Ovary (tissue), 7 donors: ENCODE measurements at regions not wholly inside any gene's neighbourhood (a gene's known extent, or its start where the extent isn't known, plus 50 kb on each side); places are given as distances from the start of the nearest gene placed in this dataset.

Source experiments
- DNase-seq, 5 donors: peaks; one replicate each; pipeline ENCODE4 v3.0.0-alpha.2; 2019 to 2020
- H3K27ac ChIP-seq, 2 donors: fragments of 200-600 bp; one replicate each; pipeline versions ENCODE4 v1.5.1 to v1.8.0; 2019 to 2022
- H3K27me3 ChIP-seq: fragments of 200-600 bp; one replicate; pipeline ENCODE4 v1.8.0; 2022
- H3K36me3 ChIP-seq: fragments of 200-600 bp; sonication (generic); one replicate; pipeline ENCODE4 v1.5.1; 2019
- H3K4me1 ChIP-seq: one replicate; pipeline ENCODE4 v1.8.1; 2013; ENCODE audit warnings: mild to moderate bottlenecking, moderate library complexity; ENCODE audit not compliant: insufficient read depth
- H3K4me3 ChIP-seq: fragments of 200-600 bp; sonication (generic); one replicate; pipeline ENCODE4 v1.5.1; 2017
- H3K9me3 ChIP-seq, 2 donors: fragments of 200-600 bp in 1 of 2; sonication (generic) in 1 of 2; one replicate each; pipeline versions ENCODE4 v1.5.1 to v1.8.1; 2013 to 2019; ENCODE audit warnings: mild to moderate bottlenecking in 1 of 2, moderate library complexity in 1 of 2
- EP300 ChIP-seq: sonication (generic); formaldehyde crosslinking; IDR thresholded peaks from one replicate; pipeline ENCODE4 v1.6.1; 2017; ENCODE audit warnings: antibody characterized with exemption
- POLR2A ChIP-seq: fragments of 450-650 bp; IDR thresholded peaks from one replicate; pipeline ENCODE4 v1.6.1; 2017; ENCODE audit warnings: antibody characterized with exemption, mild to moderate bottlenecking, moderate library complexity
- WGBS, 3 donors: extraction: QIAGEN DNeasy Blood & Tissue Kit in 1 of 3; methylation state at CpG; one replicate each; pipeline versions ENCODE4 v1.1.5 to v1.1.7; 2013 to 2017; 5-methylcytosine and 5-hydroxymethylcytosine counted together
- intact Hi-C, 4 donors: fragments of 100-400 bp; cut with DNase I; formaldehyde crosslinking; loops; one replicate each; pipeline versions ENCODE4 v1.11.0 to v1.15.1; 2022 to 2023
- TF ChIP-seq, protein P1 (sequence below), 3 donors: fragments of 450-650 bp in 2 of 3; fragments of 200-600 bp in 1 of 3; IDR thresholded peaks; one replicate each; pipeline versions ENCODE4 v1.5.1 to v1.8.0; 2016 to 2022; ENCODE audit warnings: antibody characterized with exemption in 3 of 3, mild to moderate bottlenecking in 1 of 3
- donor health status: DM: no; HTN: no; CAD: no; lungs with moderate emphysema.
- donor health status: DM: no; HTN: no; CAD: no.
- donor health status: Bipolar disorder and iron deficiency.
- donor health status: DM: no; HTN: no; CAD: no.
- donor health status: DM: yes; HTN: yes; CAD: no.

DNA sequence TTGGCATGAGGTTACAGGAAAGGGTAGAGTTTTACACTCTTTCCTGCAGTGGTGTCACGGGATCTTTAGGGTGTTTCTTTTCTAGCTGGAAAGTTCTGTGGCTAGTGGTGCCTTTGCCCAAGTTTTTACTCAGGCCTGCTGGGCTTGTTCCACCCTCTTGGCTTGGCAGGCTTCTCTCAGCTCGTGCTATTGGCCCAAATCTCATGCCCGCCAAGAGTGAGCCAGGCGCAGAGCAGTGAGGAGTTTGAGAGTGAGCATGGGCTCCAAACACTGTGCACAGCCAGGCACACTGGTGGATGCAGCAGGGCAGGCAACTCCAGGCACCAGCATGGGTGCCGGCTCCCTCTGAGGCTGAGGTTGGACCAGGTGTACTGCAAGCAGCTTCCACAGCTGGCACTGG, 206.5 kb downstream of the SAMD5 start:
- intact Hi-C loops = no loop called here
- Histone ChIP-seq H3K4me1 (no peaks in the 10 kb centered on the region), H3K27ac (no peak overlapping the region), H3K36me3 (no peaks in the 10 kb centered on the region), H3K4me3 (no peak overlapping the region), H3K27me3 (no peaks in the 10 kb centered on the region), H3K9me3 (no peaks in the 10 kb centered on the region)
- 91 to 100% (median 96%) methylated on average over 5 of the region's 5 CpGs for WGBS, 3 donors
- no peak for DNase-seq
- TF ChIP-seq, protein P1, sequence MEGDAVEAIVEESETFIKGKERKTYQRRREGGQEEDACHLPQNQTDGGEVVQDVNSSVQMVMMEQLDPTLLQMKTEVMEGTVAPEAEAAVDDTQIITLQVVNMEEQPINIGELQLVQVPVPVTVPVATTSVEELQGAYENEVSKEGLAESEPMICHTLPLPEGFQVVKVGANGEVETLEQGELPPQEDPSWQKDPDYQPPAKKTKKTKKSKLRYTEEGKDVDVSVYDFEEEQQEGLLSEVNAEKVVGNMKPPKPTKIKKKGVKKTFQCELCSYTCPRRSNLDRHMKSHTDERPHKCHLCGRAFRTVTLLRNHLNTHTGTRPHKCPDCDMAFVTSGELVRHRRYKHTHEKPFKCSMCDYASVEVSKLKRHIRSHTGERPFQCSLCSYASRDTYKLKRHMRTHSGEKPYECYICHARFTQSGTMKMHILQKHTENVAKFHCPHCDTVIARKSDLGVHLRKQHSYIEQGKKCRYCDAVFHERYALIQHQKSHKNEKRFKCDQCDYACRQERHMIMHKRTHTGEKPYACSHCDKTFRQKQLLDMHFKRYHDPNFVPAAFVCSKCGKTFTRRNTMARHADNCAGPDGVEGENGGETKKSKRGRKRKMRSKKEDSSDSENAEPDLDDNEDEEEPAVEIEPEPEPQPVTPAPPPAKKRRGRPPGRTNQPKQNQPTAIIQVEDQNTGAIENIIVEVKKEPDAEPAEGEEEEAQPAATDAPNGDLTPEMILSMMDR (IDR thresholded peaks at IDR 0.05) = no peak
- no peak for TF ChIP-seq POLR2A
- no peak for TF ChIP-seq EP300

DNA sequence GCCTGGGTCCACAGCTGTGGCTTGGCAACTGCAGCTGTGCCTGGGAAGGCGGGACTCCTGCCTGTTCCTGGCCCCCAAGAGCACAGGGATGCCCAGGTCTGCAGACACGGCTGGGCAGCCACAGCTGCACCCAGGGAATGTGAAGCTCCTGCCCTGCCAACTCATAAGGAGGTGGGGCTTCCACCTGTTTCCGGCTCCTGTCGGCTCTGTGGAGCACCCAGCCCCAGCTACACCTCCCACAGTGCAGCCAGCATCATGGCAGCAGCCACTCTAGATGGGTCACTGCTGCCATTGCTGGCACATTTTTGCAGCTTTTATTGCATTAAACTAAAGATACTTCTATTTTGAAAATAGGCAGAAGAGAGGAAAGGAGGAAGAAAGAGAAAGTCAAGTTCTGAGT, 207.9 kb downstream of the SAMD5 start:
- no peak for TF ChIP-seq POLR2A
- TF ChIP-seq, protein P1 (IDR thresholded peaks at IDR 0.05) = no peak
- no peak for TF ChIP-seq EP300
- DNase-seq = no peak
- no peaks in the 10 kb centered on the region for H3K9me3 ChIP-seq
- H3K36me3 ChIP-seq = no peaks in the 10 kb centered on the region
- H3K4me1 ChIP-seq = no peaks in the 10 kb centered on the region
- H3K4me3 ChIP-seq = no peak overlapping the region
- intact Hi-C loops = no loop called here
- H3K27me3 ChIP-seq = no peaks in the 10 kb centered on the region
- H3K27ac ChIP-seq = no peak overlapping the region
- 87 to 94% (median 89%) methylated on average over 3 to 4 of the region's 4 CpGs for WGBS, 3 donors

DNA sequence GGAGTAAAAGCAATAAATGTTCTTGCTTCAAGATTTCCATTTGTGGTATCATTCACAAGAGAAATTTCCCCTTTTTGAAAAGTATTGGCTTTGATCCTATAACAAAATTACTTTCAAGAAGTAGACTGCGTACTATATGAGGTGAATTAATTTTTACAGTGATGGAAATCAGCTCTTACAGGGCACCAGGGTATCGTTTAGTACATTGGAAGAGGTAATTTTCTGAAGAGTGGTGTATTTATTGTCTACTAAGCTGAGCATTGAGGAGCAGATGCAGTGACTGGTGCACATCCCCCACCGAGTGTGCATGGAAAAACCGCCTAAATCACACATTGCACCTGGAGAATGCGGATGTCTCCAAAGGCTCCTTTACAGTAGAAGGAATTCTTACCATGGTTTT, 209.5 kb downstream of the SAMD5 start:
- 73 to 95% (median 86%) methylated on average over 5 of the region's 5 CpGs for WGBS, 3 donors
- intact Hi-C loops = no loop called here
- no peaks in the 10 kb centered on the region for H3K27me3 ChIP-seq

DNA sequence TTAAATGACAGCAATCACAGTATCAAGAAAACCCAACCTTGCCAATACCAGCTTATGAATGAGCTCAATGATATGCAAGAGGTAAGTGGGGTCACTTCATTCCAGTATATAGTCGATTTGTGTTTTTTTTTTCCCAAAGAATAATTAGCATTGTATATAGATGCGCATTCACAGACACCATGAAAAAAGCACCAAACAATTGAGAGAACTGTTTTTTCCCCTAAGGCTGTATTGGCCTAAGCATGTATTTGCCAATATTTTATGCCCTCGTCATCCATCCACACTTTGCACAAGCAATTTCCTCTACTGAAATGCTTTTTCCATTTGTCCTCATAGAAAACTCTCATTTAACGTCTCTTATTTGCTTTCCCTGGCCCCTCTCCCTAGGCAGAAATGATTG, 213.7 kb downstream of the SAMD5 start:
- Histone ChIP-seq H3K9me3 (no peaks in the 10 kb centered on the region), H3K4me3 (no peak overlapping the region), H3K27ac (no peak overlapping the region), H3K4me1 (no peaks in the 10 kb centered on the region), H3K27me3 (no peaks in the 10 kb centered on the region), H3K36me3 (no peaks in the 10 kb centered on the region)
- intact Hi-C loops = no loop called here
- TF ChIP-seq POLR2A (no peak), EP300 (no peak)
- TF ChIP-seq, protein P1 (IDR thresholded peaks at IDR 0.05) = no peak
- no peak for DNase-seq
- WGBS, 3 donors = 93 to 96% (median 93%) methylated on average over 4 of the region's 4 CpGs

More for the DNA sequence above, 209.5 kb downstream of the SAMD5 start:
- no peak overlapping the region for H3K4me3 ChIP-seq
- TF ChIP-seq POLR2A (no peak), EP300 (no peak)
- TF ChIP-seq, protein P1 (IDR thresholded peaks at IDR 0.05) = no peak
- no peak for DNase-seq
- H3K36me3 ChIP-seq = no peaks in the 10 kb centered on the region
- no peaks in the 10 kb centered on the region for H3K9me3 ChIP-seq
- no peaks in the 10 kb centered on the region for H3K4me1 ChIP-seq
- H3K27ac ChIP-seq = no peak overlapping the region

DNA sequence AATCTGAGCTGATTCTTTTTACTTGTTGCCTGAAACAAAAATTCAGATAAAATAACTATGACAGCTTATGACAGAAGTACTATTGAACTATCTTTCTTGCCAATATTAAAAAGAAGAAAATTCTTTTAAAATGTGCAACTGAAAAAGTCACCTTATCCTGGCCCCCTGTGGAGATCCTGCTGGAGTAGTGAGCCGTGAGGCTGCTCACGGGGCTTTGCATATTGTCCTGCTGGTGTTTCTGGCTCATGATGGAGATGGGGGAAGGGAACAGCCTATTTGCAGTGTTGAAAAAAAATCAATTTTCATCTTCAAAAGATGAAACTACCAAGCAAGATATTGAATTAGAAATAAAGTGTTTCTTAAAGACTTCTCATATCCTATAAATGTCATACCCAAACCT, 216.0 kb downstream of the SAMD5 start:
- no peaks in the 10 kb centered on the region for H3K27me3 ChIP-seq
- no peaks in the 10 kb centered on the region for H3K9me3 ChIP-seq
- intact Hi-C loops = no loop called here
- 94 to 97% (median 95%) methylated on average over 2 of the region's 2 CpGs for WGBS, 3 donors
- no peaks in the 10 kb centered on the region for H3K36me3 ChIP-seq
- no peak overlapping the region for H3K4me3 ChIP-seq
- no peaks in the 10 kb centered on the region for H3K4me1 ChIP-seq
- H3K27ac ChIP-seq = no peak overlapping the region
- no peak for DNase-seq
- TF ChIP-seq POLR2A (no peak), EP300 (no peak)
- TF ChIP-seq, protein P1 (IDR thresholded peaks at IDR 0.05) = no peak
